GM12878 (cell line): ENCODE measurements at regions not wholly inside any gene's neighbourhood (a gene's known extent, or its start where the extent isn't known, plus 50 kb on each side); places are given as distances from the start of the nearest gene placed in this dataset.

Experiments
- ATAC-seq: fragments of 200-7000 bp; cut with Tn5 transposase; 3 replicates; pipeline ENCODE4 v1.9.1; 2020; ENCODE audit warnings: mild to moderate bottlenecking, moderate library complexity
- BruUV-seq: library from RNA; stranded (reverse); fragments of 400-500 nt; replicated peaks from 2 replicates; lab custom pipeline; 2021; lab: Mats Ljungman, UMichigan
- CTCF ChIA-PET: fragments of 300-600 bp; sonication (Branson Sonifier 250); formaldehyde crosslinking; extraction: SDS; loops from one replicate; lab custom pipeline; 2021; ENCODE audit warnings: inconsistent platforms; lab: Yijun Ruan, JAX
- POLR2A ChIA-PET: fragments of 350-600 bp; formaldehyde crosslinking; extraction: SDS; loops from one replicate; lab custom pipeline; 2021; ENCODE audit warnings: inconsistent platforms; lab: Charles Lee
- RAD21 ChIA-PET: fragments of 300-600 bp; sonication (Branson Sonifier 250); formaldehyde crosslinking; loops from one replicate; lab custom pipeline; 2023; ENCODE audit warnings: antibody characterized with exemption; ENCODE audit not compliant: unreplicated experiment; lab: Charles Lee
- SMC1A ChIA-PET: fragments of 300-600 bp; sonication (Branson Sonifier 250); formaldehyde crosslinking; loops from one replicate; lab custom pipeline; 2023; ENCODE audit not compliant: unreplicated experiment, uncharacterized antibody; lab: Charles Lee
- DNase-seq: peaks from one replicate; pipeline ENCODE4 v3.0.0-alpha.2; 2011; ENCODE audit warnings: low read depth, low spot score
- FAIRE-seq: peaks from 3 replicates; lab custom pipeline; 2011; peaks lifted over from hg19 to GRCh38; lab: Jason Lieb, UNC
- H2AFZ ChIP-seq: 2 replicates; pipeline ENCODE4 v1.6.0; 2011; ENCODE audit warnings: low read depth, low read length, control low read depth; ENCODE audit not compliant: control insufficient read depth
- H3K27ac ChIP-seq: 2 replicates; pipeline ENCODE4 v1.5.1; 2011; ENCODE audit warnings: control low read depth; ENCODE audit not compliant: control insufficient read depth, insufficient read depth
- H3K27me3 ChIP-seq, 2 experiments: replicated peaks in 1 of 2; 2 replicates each; pipeline versions ENCODE4 v1.6.0 to v1.6.1; 2011; ENCODE audit warnings: low read length in 1 of 2; ENCODE audit not compliant: control insufficient read depth in 2 of 2, insufficient read depth in 2 of 2
- H3K36me3 ChIP-seq, 2 experiments: 2 replicates each; pipeline ENCODE4 v1.5.1; 2011; ENCODE audit warnings: low read length in 1 of 2; ENCODE audit not compliant: control insufficient read depth in 2 of 2, insufficient read depth in 2 of 2
- H3K4me1 ChIP-seq: 2 replicates; pipeline ENCODE4 v1.6.1; 2011; ENCODE audit warnings: mild to moderate bottlenecking, low read length, moderate library complexity, mixed read lengths; ENCODE audit not compliant: control insufficient read depth, insufficient read depth
- H3K4me2 ChIP-seq: 2 replicates; pipeline ENCODE4 v1.6.0; 2011; ENCODE audit warnings: control low read depth; ENCODE audit not compliant: control insufficient read depth, insufficient read depth
- H3K4me3 ChIP-seq: fragments of 200-600 bp; sonication (generic); 2 replicates; pipeline ENCODE4 v1.5.1; 2016
- H3K79me2 ChIP-seq: 2 replicates; pipeline ENCODE4 v1.6.0; 2011; ENCODE audit warnings: low read length; ENCODE audit not compliant: control insufficient read depth, insufficient read depth
- H3K9ac ChIP-seq: 2 replicates; pipeline ENCODE4 v1.8.0; 2011; ENCODE audit warnings: low read length, control low read depth, mixed read lengths; ENCODE audit not compliant: control insufficient read depth, insufficient read depth
- H3K9me3 ChIP-seq: replicated peaks from 3 replicates; pipeline ENCODE4 v1.5.1; 2011; ENCODE audit warnings: mild to moderate bottlenecking, low read length; ENCODE audit not compliant: control insufficient read depth, insufficient read depth
- H4K20me1 ChIP-seq: 2 replicates; pipeline ENCODE4 v1.6.0; 2011; ENCODE audit not compliant: control insufficient read depth, insufficient read depth
- ATF7 ChIP-seq: fragments of 450-650 bp; IDR thresholded peaks from 2 replicates; pipeline ENCODE4 v1.6.1; 2016; ENCODE audit warnings: low read depth, mild to moderate bottlenecking
- BCL3 ChIP-seq: IDR thresholded peaks from 2 replicates; pipeline ENCODE4 v1.6.1; 2011; ENCODE audit warnings: borderline replicate concordance, low read depth, mild to moderate bottlenecking, moderate library complexity, low read length; ENCODE audit not compliant: insufficient read depth, poor library complexity, severe bottlenecking
- CBFB ChIP-seq: IDR thresholded peaks from 2 replicates; pipeline ENCODE4 v1.6.1; 2016; ENCODE audit warnings: antibody characterized with exemption, low read depth
- CBX3 ChIP-seq: fragments of 200-600 bp; sonication (generic); IDR thresholded peaks from 2 replicates; pipeline ENCODE4 v1.6.1; 2016; ENCODE audit warnings: low read depth, borderline replicate concordance
- CEBPB ChIP-seq, 2 experiments: fragments of 150-350 bp in 1 of 2; IDR thresholded peaks; 2 replicates each; pipeline ENCODE4 v1.6.1; 2012 to 2014; ENCODE audit warnings: low read depth in 2 of 2, low read length in 2 of 2, borderline replicate concordance in 1 of 2, inconsistent platforms in 1 of 2
- CREM ChIP-seq: IDR thresholded peaks from 2 replicates; pipeline ENCODE4 v1.6.1; 2014; ENCODE audit warnings: antibody characterized with exemption, low read depth
- CUX1 ChIP-seq: IDR thresholded peaks from 2 replicates; pipeline ENCODE4 v1.6.1; 2012; ENCODE audit warnings: improper control_type of control experiment, low read depth, low read length; ENCODE audit not compliant: insufficient replicate concordance
- IRF4 ChIP-seq: IDR thresholded peaks from 2 replicates; pipeline ENCODE4 v1.6.1; 2011; ENCODE audit warnings: low read depth, low read length
- NFYA ChIP-seq: IDR thresholded peaks from 2 replicates; pipeline ENCODE4 v1.6.1; 2011; ENCODE audit warnings: low read depth, mild to moderate bottlenecking, low read length, improper control_type of control experiment, borderline replicate concordance
- SMARCA5 ChIP-seq: fragments of 450-650 bp; IDR thresholded peaks from 2 replicates; pipeline ENCODE4 v1.6.1; 2017; ENCODE audit warnings: mild to moderate bottlenecking
- WRNIP1 ChIP-seq: IDR thresholded peaks from 2 replicates; pipeline ENCODE4 v1.6.1; 2011; ENCODE audit warnings: low read depth, low read length, improper control_type of control experiment, borderline replicate concordance
- YY1 ChIP-seq: IDR thresholded peaks from 2 replicates; pipeline ENCODE4 v1.6.1; 2011; ENCODE audit warnings: low read depth, mild to moderate bottlenecking, low read length
- ZBED1 ChIP-seq: IDR thresholded peaks from 2 replicates; pipeline ENCODE4 v1.6.1; 2016; ENCODE audit warnings: borderline replicate concordance
- WGBS: methylation state at CpG from one replicate; pipeline ENCODE4 v1.1.6; 2016; ENCODE audit warnings: low lambda C conversion rate; ENCODE audit not compliant: insufficient replicate concordance, insufficient coverage; ENCODE audit errors: missing lambda C conversion rate; 5-methylcytosine and 5-hydroxymethylcytosine counted together
- in situ Hi-C: fragments of 300-500 bp; cut with MboI; formaldehyde crosslinking; loops from 9 replicates; pipeline ENCODE4 v1.14.3; 2018; ENCODE audit warnings: mixed read lengths
- intact Hi-C: fragments of 100-400 bp; cut with micrococcal nuclease; formaldehyde crosslinking; loops from one replicate; pipeline ENCODE4 v1.14.2; 2022; ENCODE audit not compliant: unreplicated experiment

- Histone ChIP-seq H4K20me1 (no peaks in the 10 kb centered on the region), H3K9ac (no peak overlapping the region), H3K79me2 (no peaks in the 10 kb centered on the region), H2AFZ (no peak overlapping the region), H3K36me3 (no peaks in the 10 kb centered on the region; a peak in 1 of 4 replicates), H3K4me2 (no peak overlapping the region), H3K27me3 (no peaks in the 10 kb centered on the region), H3K27ac (no peak overlapping the region), H3K4me1 (no peaks in the 10 kb centered on the region), H3K9me3 (no peaks in the 10 kb centered on the region), H3K4me3 (no peak overlapping the region)
- DNase-seq (no peak), FAIRE-seq (no peak), ATAC-seq (no peak)
- intact Hi-C loops (no loop called here), in situ Hi-C loops (no loop called here)
- ChIA-PET CTCF (interaction anchor here (0.9 to 2.3 kb wide), 4 partner anchors 13 to 174 kb away, joined by 3 to 6 read pairs (median 4); no protein-coding TSS in a partner anchor), RAD21 (no interaction called here), SMC1A (interaction anchor here (1.8 kb wide), 1 partner anchor 9 kb away, joined by 8 read pairs; no protein-coding TSS in a partner anchor), POLR2A (no interaction called here)
- TF ChIP-seq NFYA = no peak
- TF ChIP-seq CBX3 = no peak
- no peak for TF ChIP-seq CBFB
- no peak for TF ChIP-seq IRF4
- TF ChIP-seq CREM = no peak
- TF ChIP-seq CEBPB (IDR thresholded peaks at IDR 0.05; ENCODE audit: borderline replicate concordance in 1 of 2, low read depth in 2 of 2, low read length in 2 of 2) = no peak
- no peak for TF ChIP-seq SMARCA5
- no peak for TF ChIP-seq YY1
- TF ChIP-seq ZBED1 = no peak
- no TSS peak for BruUV-seq
- WGBS = 100% methylated on average over 1 of the region's 1 CpG
These were observed 135.9 kb downstream of the KATNIP start for GRCh38 chr16:27685807-27686206.

- DNase-seq = no peak
- ChIA-PET SMC1A (interaction anchor here (0.6 kb wide), 1 partner anchor 308 kb away, joined by 5 read pairs; no protein-coding TSS in a partner anchor), RAD21 (no interaction called here), POLR2A (no interaction called here), CTCF (interaction anchor here (1.5 kb wide), 1 partner anchor 18 kb away, joined by 4 read pairs; no protein-coding TSS in a partner anchor)
- BruUV-seq = no TSS peak
- no peaks in the 10 kb centered on the region for H3K79me2 ChIP-seq
- H3K4me2 ChIP-seq = no peak overlapping the region
- no peak for FAIRE-seq
- no peaks in the 10 kb centered on the region for H4K20me1 ChIP-seq
- no peak overlapping the region for H2AFZ ChIP-seq
- ATAC-seq = no peak
- in situ Hi-C loops = no loop called here
- intact Hi-C loops = no loop called here
- H3K27me3 ChIP-seq = no peaks in the 10 kb centered on the region
- WGBS = 39% methylated on average over 3 of the region's 3 CpGs
- H3K9ac ChIP-seq = no peak overlapping the region
- H3K36me3 ChIP-seq = no peaks in the 10 kb centered on the region; a peak in 1 of 4 replicates
- H3K4me3 ChIP-seq = no peak overlapping the region
- H3K27ac ChIP-seq = no peak overlapping the region
- no peaks in the 10 kb centered on the region for H3K9me3 ChIP-seq
- H3K4me1 ChIP-seq = no peaks in the 10 kb centered on the region
- TF ChIP-seq ZBED1 (no peak), ATF7 (no peak), WRNIP1 (no peak), CUX1 (no peak), BCL3 (no peak)
These were observed 137.0 kb downstream of the KATNIP start for GRCh38 chr16:27686926-27687325.
